ENCODE measurements at regions not wholly inside any gene's neighbourhood (a gene's known extent, or its start where the extent isn't known, plus 50 kb on each side); places are given as distances from the start of the nearest gene placed in this dataset.

GRCh38 chr10:117936566-117936965 lies 110.2 kb downstream of the RAB11FIP2 start:
- Histone ChIP-seq H3K4me3 (ENCODE audit: insufficient read depth, low read depth, low read length) (no peak overlapping the region), H3K27me3 (ENCODE audit: control insufficient read depth, insufficient read depth, low read length) (no peaks in the 10 kb centered on the region), H3K36me3 (replicated peaks; ENCODE audit: control insufficient read depth, insufficient read depth, low read length) (no peaks in the 10 kb centered on the region)
- no peak for DNase-seq

DNA sequence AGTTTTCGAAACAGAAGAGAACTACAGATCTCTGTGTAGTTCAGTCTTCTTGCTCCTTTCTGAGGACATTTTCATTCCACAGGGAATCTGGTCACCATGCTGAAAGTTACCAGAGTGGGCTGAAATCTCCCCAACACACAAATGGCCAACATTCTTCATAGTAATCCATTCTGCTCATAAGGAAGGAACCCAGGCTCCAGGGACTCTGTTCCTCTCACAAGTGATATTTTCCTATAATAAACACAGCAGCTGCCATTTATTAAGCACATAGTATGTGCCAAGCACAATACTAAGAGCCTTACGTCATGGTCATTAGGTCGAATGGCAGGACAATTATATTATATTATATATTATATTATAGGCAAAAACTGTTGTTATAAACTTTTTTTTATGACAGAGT lies 109.8 kb downstream of the RAB11FIP2 start:
- Histone ChIP-seq H3K4me3 (ENCODE audit: insufficient read depth, low read depth, low read length) (no peak overlapping the region), H3K36me3 (replicated peaks; ENCODE audit: control insufficient read depth, insufficient read depth, low read length) (no peaks in the 10 kb centered on the region), H3K27me3 (ENCODE audit: control insufficient read depth, insufficient read depth, low read length) (no peaks in the 10 kb centered on the region)
- no peak for DNase-seq

GRCh38 chr10:117938104-117938503 lies 108.6 kb downstream of the RAB11FIP2 start:
- H3K27me3 ChIP-seq (ENCODE audit: control insufficient read depth, insufficient read depth, low read length): no peaks in the 10 kb centered on the region
- DNase-seq: no peak
- no peaks in the 10 kb centered on the region for H3K36me3 ChIP-seq (replicated peaks; ENCODE audit: control insufficient read depth, insufficient read depth, low read length)
- H3K4me3 ChIP-seq (ENCODE audit: insufficient read depth, low read depth, low read length): no peak overlapping the region

DNA sequence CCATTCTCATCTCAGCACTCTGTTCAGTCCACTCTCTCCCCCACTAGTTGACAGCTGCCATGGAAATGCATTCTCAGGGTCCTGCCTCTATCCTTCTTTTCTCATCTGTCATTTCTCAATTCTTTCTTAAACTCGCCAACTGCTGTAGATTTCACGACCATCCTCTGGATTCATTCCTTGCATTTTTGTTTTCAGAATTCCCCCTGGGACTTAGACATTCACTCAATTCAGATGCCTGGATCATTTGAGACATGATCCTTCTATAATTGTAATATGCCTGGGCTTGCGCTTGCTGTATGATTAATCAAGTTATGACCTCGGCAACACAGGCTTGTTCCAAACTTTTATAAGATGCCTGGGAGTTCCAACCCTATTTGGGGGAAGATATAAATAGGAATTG lies 104.5 kb downstream of the RAB11FIP2 start:
- no peaks in the 10 kb centered on the region for H3K36me3 ChIP-seq (replicated peaks; ENCODE audit: control insufficient read depth, insufficient read depth, low read length)
- H3K27me3 ChIP-seq (ENCODE audit: control insufficient read depth, insufficient read depth, low read length): no peaks in the 10 kb centered on the region
- DNase-seq: no peak
- H3K4me3 ChIP-seq (ENCODE audit: insufficient read depth, low read depth, low read length): no peak overlapping the region

GRCh38 chr10:117944676-117945447 lies 101.9 kb downstream of the RAB11FIP2 start:
- DNase-seq: no peak
- no peaks in the 10 kb centered on the region for H3K36me3 ChIP-seq (replicated peaks; ENCODE audit: control insufficient read depth, insufficient read depth, low read length)
- no peaks in the 10 kb centered on the region for H3K27me3 ChIP-seq (ENCODE audit: control insufficient read depth, insufficient read depth, low read length)
- no peak overlapping the region for H3K4me3 ChIP-seq (ENCODE audit: insufficient read depth, low read depth, low read length)

- Histone ChIP-seq H3K36me3 (replicated peaks; ENCODE audit: control insufficient read depth, insufficient read depth, low read length) (no peaks in the 10 kb centered on the region), H3K4me3 (ENCODE audit: insufficient read depth, low read depth, low read length) (no peak overlapping the region), H3K27me3 (ENCODE audit: control insufficient read depth, insufficient read depth, low read length) (no peaks in the 10 kb centered on the region)
- DNase-seq: no peak
Measured at GRCh38 chr10:117945651-117946050, 101.1 kb downstream of the RAB11FIP2 start.

DNA sequence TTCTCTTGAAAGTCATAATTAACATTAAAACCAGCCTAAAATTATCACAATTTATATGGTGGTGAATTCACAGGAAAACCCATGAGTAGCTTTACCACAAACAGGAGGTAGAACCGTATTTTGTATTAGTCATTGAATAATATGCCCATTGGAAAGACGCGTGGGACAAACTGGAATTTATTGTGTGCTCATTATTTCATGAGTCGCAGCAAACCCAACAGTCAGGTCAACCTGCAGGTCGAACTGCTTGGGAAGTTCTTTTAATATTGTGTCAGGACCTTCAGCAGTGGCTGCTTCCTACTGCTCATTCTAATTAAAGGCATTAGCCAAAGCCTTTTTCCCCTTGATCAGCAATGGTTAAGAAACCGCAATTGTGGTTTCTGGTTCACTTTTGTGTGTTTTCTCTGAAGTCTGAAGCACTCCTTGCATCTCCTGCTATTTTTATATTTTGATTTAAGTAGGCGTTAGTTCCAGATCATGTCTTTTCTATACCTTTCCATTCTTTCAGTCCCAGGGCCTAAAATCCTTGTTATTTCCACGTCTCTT lies 100.1 kb downstream of the RAB11FIP2 start:
- Histone ChIP-seq H3K4me3 (ENCODE audit: insufficient read depth, low read depth, low read length) (no peak overlapping the region), H3K36me3 (replicated peaks; ENCODE audit: control insufficient read depth, insufficient read depth, low read length) (no peaks in the 10 kb centered on the region), H3K27me3 (ENCODE audit: control insufficient read depth, insufficient read depth, low read length) (no peaks in the 10 kb centered on the region)
- no peak for DNase-seq

- Histone ChIP-seq H3K4me3 (ENCODE audit: insufficient read depth, low read depth, low read length) (no peak overlapping the region), H3K27me3 (ENCODE audit: control insufficient read depth, insufficient read depth, low read length) (no peaks in the 10 kb centered on the region), H3K36me3 (replicated peaks; ENCODE audit: control insufficient read depth, insufficient read depth, low read length) (no peaks in the 10 kb centered on the region)
- DNase-seq: peak; percentile 8
Measured at GRCh38 chr10:117948493-117948892, 98.2 kb downstream of the RAB11FIP2 start.

GRCh38 chr10:117950408-117950807 lies 96.3 kb downstream of the RAB11FIP2 start:
- no peak overlapping the region for H3K4me3 ChIP-seq (ENCODE audit: insufficient read depth, low read depth, low read length)
- no peaks in the 10 kb centered on the region for H3K36me3 ChIP-seq (replicated peaks; ENCODE audit: control insufficient read depth, insufficient read depth, low read length)
- no peak for DNase-seq
- no peaks in the 10 kb centered on the region for H3K27me3 ChIP-seq (ENCODE audit: control insufficient read depth, insufficient read depth, low read length)

All from H7 (cell line).